Lung (tissue), 11 donors: ENCODE measurements at regions not wholly inside any gene's neighbourhood (a gene's known extent, or its start where the extent isn't known, plus 50 kb on each side); places are given as distances from the start of the nearest gene placed in this dataset.

Experiments used
- ATAC-seq: fragments of 200-7000 bp; cut with Tn5 transposase; one replicate; pipeline ENCODE4 v1.9.1; 2020; ENCODE audit warnings: moderate number of reproducible peaks; ENCODE audit not compliant: insufficient read depth, low FRiP score
- DNase-seq, 3 donors: peaks; one replicate each; pipeline ENCODE4 v3.0.0-alpha.2; 2013 to 2017
- H3K27ac ChIP-seq, 2 donors: one replicate each; pipeline ENCODE4 v1.5.1; 2013; ENCODE audit warnings: mild to moderate bottlenecking in 2 of 2, moderate library complexity in 2 of 2, control low read depth in 1 of 2, inconsistent platforms in 1 of 2, low read depth in 1 of 2, low read length in 1 of 2
- H3K27me3 ChIP-seq, 3 donors: one replicate each; pipeline ENCODE4 v1.5.1; 2013; ENCODE audit warnings: low read length in 2 of 3; ENCODE audit not compliant: control insufficient read depth in 3 of 3, insufficient read depth in 3 of 3
- H3K36me3 ChIP-seq, 4 donors: one replicate each; pipeline ENCODE4 v1.5.1; 2013; ENCODE audit warnings: low read length in 4 of 4, mild to moderate bottlenecking in 1 of 4, moderate library complexity in 1 of 4; ENCODE audit not compliant: control insufficient read depth in 4 of 4, insufficient read depth in 4 of 4
- H3K4me1 ChIP-seq, 5 donors: one replicate each; pipeline ENCODE4 v1.5.1; 2013; ENCODE audit warnings: low read length in 5 of 5, mild to moderate bottlenecking in 2 of 5, moderate library complexity in 1 of 5; ENCODE audit not compliant: control insufficient read depth in 5 of 5, insufficient read depth in 5 of 5
- H3K4me3 ChIP-seq: one replicate; pipeline ENCODE4 v1.5.1; 2013; ENCODE audit warnings: mild to moderate bottlenecking, control low read depth, moderate library complexity
- H3K9ac ChIP-seq, 2 donors: one replicate each; pipeline ENCODE4 v1.5.1; 2013; ENCODE audit warnings: low read length in 2 of 2, control low read depth in 1 of 2; ENCODE audit not compliant: insufficient read depth in 1 of 2
- H3K9me3 ChIP-seq, 4 donors: one replicate each; pipeline ENCODE4 v1.5.1; 2013; ENCODE audit warnings: low read length in 3 of 4, mild to moderate bottlenecking in 1 of 4, moderate library complexity in 1 of 4; ENCODE audit not compliant: control insufficient read depth in 4 of 4, insufficient read depth in 3 of 4
- WGBS, 2 donors: extraction: QIAGEN DNeasy Blood & Tissue Kit; methylation state at CpG; one replicate each; pipeline ENCODE4 v1.1.7; 2013; 5-methylcytosine and 5-hydroxymethylcytosine counted together
- TF ChIP-seq, protein P1 (sequence below): IDR thresholded peaks from 2 replicates; pipeline ENCODE4 v1.5.1; 2012; ENCODE audit warnings: mild to moderate bottlenecking; ENCODE audit errors: control extremely low read depth, extremely low read depth
- donor health status: control.
- donor health status: control.
- donor health status: Bipolar disorder and iron deficiency.
- donor health status: healthy.
- donor health status: DM: yes; HTN: yes; CAD: no.

DNA sequence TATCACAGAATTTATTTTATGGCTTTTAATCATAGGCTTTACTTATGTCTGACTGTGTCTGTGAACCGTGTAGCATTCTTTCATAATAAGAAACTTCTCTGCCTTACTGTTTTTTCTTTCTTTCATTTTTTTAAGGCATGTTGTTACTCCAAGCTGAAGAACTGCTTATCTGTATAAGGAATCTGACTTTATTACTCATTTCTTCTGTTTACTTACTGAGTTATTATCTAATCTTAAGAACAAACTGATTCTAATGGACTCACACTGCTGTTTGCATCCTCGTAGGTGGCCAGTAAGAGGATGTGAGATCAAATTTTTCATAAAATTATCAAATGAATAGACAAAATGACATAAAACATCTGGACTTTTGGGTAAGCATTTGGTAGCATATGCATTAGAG, 54.7 kb upstream of the DNAJC1 start:
- DNase-seq (peak in 2 of 3 donors; percentile 72 to 74), ATAC-seq (no peak)
- H3K27me3 ChIP-seq = no peaks in the 10 kb centered on the region
- peak overlapping the region in 1 of 2 donors; percentile 10 for H3K9ac ChIP-seq
- TF ChIP-seq, protein P1, sequence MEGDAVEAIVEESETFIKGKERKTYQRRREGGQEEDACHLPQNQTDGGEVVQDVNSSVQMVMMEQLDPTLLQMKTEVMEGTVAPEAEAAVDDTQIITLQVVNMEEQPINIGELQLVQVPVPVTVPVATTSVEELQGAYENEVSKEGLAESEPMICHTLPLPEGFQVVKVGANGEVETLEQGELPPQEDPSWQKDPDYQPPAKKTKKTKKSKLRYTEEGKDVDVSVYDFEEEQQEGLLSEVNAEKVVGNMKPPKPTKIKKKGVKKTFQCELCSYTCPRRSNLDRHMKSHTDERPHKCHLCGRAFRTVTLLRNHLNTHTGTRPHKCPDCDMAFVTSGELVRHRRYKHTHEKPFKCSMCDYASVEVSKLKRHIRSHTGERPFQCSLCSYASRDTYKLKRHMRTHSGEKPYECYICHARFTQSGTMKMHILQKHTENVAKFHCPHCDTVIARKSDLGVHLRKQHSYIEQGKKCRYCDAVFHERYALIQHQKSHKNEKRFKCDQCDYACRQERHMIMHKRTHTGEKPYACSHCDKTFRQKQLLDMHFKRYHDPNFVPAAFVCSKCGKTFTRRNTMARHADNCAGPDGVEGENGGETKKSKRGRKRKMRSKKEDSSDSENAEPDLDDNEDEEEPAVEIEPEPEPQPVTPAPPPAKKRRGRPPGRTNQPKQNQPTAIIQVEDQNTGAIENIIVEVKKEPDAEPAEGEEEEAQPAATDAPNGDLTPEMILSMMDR = no peak
- H3K4me1 ChIP-seq = peaks cover 0 to 11% (median 0%) of the 10 kb centered on the region in 5 donors
- 56 to 81% methylated on average over 2 of the region's 2 CpGs for WGBS, 2 donors
- H3K36me3 ChIP-seq = no peaks in the 10 kb centered on the region
- H3K9me3 ChIP-seq = peaks cover 0 to 7% (median 0%) of the 10 kb centered on the region in 4 donors
- H3K4me3 ChIP-seq = no peak overlapping the region
- H3K27ac ChIP-seq = no peak overlapping the region

DNA sequence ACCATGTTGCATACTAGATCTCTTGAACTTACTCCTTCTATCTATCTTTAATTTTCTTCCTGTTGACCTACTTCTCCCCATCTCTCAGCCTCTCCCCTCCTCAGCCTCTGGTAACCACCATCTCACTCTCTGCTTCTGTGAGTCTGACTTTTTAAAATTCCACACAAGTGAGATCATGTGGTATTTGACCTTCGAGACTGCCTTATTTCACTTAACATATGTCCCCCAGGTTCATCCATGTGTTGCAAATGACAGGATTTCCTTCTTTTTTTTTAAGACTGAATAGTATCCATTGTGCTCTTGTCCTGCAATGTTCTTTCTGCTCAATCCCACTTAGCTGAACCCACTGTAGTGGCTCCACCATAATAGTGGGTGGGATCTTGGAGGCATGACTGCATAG, 51.4 kb upstream of the DNAJC1 start:
- TF ChIP-seq, protein P1 = no peak
- Histone ChIP-seq H3K27me3 (no peaks in the 10 kb centered on the region), H3K4me3 (no peak overlapping the region), H3K9ac (no peak overlapping the region), H3K27ac (no peak overlapping the region), H3K9me3 (no peaks in the 10 kb centered on the region), H3K4me1 (peaks cover 0 to 11% (median 0%) of the 10 kb centered on the region in 5 donors), H3K36me3 (no peaks in the 10 kb centered on the region)
- WGBS, 2 donors = 60 to 77% methylated on average over 1 of the region's 1 CpG
- DNase-seq (no peak), ATAC-seq (no peak)
